PC-9 (cell line): ENCODE measurements at regions not wholly inside any gene's neighbourhood (a gene's known extent, or its start where the extent isn't known, plus 50 kb on each side); places are given as distances from the start of the nearest gene placed in this dataset.

Experiments
- CTCF ChIP-seq: fragments of 200-600 bp; sonication (generic); conservative IDR thresholded peaks from 2 replicates; pipeline ENCODE4 v1.6.1; 2017; ENCODE audit warnings: mixed run types, antibody characterized with exemption, mild to moderate bottlenecking, moderate library complexity
- EZH2 ChIP-seq: fragments of 200-600 bp; sonication (generic); IDR thresholded peaks from 2 replicates; pipeline ENCODE4 v1.8.0; 2017; ENCODE audit warnings: antibody characterized with exemption, low read depth

GRCh38 chr6:81557811-81558210, 194.7 kb downstream of the TENT5A start:
- TF ChIP-seq CTCF = no peak
- TF ChIP-seq EZH2 = no peak
